ENCODE measurements at regions not wholly inside any gene's neighbourhood (a gene's known extent, or its start where the extent isn't known, plus 50 kb on each side); places are given as distances from the start of the nearest gene placed in this dataset.
"Not testable (repeated sequence)": the region's sequence is repeated elsewhere in the genome, so short reads cannot be mapped to it uniquely, and the experiment has no call there.

DNA sequence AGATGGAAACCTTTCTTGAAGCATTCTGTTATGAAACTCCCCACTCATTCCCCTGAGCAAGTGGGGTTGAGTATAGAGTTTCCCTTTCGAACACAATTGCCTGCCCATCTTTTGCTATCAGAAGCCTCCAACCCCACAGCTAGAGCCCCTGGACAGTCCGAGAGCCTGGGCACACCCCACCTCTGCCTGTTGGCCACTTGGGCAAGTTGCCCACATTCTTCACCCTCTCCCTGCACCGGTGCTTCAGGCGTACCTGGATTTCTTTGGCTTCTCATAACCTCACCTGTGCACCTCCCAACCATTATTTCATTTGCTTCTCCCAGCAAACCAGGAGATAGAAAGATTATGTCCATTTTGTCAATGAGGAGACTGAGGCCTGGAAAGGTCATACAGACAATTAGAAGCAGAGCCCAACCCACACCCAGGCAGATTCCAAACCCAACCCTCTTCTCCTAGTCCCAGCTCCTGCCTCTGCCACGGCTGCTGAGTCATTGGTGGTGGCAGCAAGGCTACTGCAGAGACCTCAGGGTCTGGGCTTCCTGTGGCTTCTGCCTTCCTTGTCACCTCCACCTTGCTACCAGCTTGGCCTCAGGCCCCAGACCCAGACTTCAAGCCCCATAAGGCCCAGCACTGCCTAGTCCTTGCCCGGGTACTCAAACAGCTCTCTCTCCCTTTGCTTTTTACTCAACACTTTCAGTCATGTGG, 118.7 kb upstream of the ZBTB40 start:
- Histone ChIP-seq H3K4me1 (ENCODE audit: insufficient read depth, low read length) (peaks cover 6% of the 10 kb centered on the region; the same call in 1 of the 2 replicates), H3K36me3 (ENCODE audit: insufficient read depth, low read length) (no peaks in the 10 kb centered on the region), H3K9me3 (ENCODE audit: control insufficient read depth, insufficient read depth, low read length) (no peaks in the 10 kb centered on the region), H3K9ac (ENCODE audit: low read depth, low read length) (no peak overlapping the region)

DNA sequence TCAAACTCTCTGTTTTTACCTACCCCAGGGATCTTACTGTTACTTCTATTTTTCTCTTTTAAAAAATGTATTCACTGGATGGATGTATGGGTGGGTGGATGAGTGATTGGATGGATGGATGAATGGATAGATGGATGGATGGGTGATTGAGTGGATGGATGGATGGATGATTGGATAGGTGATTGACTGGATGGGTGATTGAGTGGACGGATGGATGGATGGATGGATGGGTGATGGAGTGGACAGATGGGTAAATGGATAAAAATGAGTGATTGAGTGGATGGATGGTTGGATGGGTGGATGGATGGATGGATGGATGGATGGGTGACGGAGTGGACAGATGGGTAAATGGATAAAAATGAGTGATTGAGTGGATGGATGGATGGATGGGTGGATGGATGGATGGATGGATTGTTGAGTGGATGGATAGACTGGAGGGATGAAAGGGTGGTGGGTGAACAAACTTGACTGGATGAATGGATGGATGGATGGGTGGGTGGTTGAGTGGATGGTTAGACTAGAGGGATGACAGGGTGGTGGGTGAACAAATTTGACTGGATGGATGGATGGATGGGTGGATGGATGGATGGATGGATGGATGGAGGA, 118.0 kb upstream of the ZBTB40 start:
- peaks cover 6% of the 10 kb centered on the region; the same call in 1 of the 2 replicates for H3K4me1 ChIP-seq (ENCODE audit: insufficient read depth, low read length)
- H3K9ac ChIP-seq (ENCODE audit: low read depth, low read length) = no peak overlapping the region
- H3K36me3 ChIP-seq (ENCODE audit: insufficient read depth, low read length) = no peaks in the 10 kb centered on the region
- H3K9me3 ChIP-seq (ENCODE audit: control insufficient read depth, insufficient read depth, low read length) = no peaks in the 10 kb centered on the region

GRCh38 chr1:22334860-22335550, 116.6 kb upstream of the ZBTB40 start:
- Histone ChIP-seq H3K36me3 (ENCODE audit: insufficient read depth, low read length) (no peaks in the 10 kb centered on the region), H3K9ac (ENCODE audit: low read depth, low read length) (no peak overlapping the region), H3K9me3 (ENCODE audit: control insufficient read depth, insufficient read depth, low read length) (no peaks in the 10 kb centered on the region), H3K4me1 (ENCODE audit: insufficient read depth, low read length) (peaks cover 6% of the 10 kb centered on the region; the same call in 1 of the 2 replicates)

DNA sequence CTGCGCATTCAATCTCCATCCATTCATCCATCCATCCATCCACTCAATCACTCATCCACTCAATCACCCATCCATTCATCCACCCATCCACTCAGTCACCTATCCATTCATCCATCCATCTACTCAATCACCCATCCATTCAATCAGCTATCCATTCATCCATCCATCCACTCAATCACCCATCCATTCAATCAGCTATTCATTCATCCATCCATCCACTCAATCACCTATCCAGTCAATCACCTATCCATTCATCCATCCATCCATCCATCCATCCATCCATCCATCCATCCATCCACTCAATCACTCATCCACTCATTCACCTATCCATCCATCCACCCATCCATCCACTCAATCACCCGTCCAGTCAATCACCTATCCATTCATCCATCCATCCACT, 115.4 kb upstream of the ZBTB40 start:
- not testable (repeated sequence) for H3K9me3 ChIP-seq (ENCODE audit: control insufficient read depth, insufficient read depth, low read length); H3K4me1 ChIP-seq (ENCODE audit: insufficient read depth, low read length); H3K36me3 ChIP-seq (ENCODE audit: insufficient read depth, low read length); H3K9ac ChIP-seq (ENCODE audit: low read depth, low read length)

DNA sequence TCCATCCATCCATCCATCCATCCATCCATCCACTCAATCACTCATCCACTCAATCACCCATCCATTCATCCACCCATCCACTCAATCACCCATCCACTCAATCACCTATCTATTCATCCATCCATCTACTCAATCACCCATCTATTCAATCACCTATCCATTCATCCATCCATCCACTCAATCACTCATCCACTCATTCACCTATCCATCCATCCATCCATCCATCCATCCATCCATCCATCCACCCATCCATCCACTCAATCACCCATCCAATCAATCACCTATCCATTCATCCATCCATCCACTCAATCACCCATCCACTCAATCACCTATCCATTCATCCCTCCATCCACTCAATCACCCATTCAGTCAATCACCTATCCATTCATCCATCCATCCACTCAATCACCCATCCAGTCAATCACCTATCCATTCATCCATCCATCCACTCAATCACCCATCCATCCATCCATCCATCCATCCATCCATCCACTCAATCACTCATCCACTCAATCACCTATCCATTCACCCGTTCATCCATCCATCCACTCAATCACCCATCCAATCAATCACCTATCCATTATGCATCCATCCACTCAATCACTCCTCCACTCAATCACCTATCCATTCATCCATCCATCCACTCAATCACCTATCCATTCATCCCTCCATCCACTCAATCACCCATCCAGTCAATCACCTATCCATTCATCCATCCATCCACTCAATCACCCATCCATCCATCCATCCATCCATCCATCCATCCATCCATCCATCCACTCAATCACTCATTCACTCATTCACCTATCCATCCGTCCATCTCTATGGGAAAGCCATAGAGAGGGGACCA, 114.7 kb upstream of the ZBTB40 start:
- not testable (repeated sequence) for H3K9ac ChIP-seq (ENCODE audit: low read depth, low read length); H3K9me3 ChIP-seq (ENCODE audit: control insufficient read depth, insufficient read depth, low read length); H3K36me3 ChIP-seq (ENCODE audit: insufficient read depth, low read length); H3K4me1 ChIP-seq (ENCODE audit: insufficient read depth, low read length)

- H3K36me3 ChIP-seq (ENCODE audit: insufficient read depth, low read length) = no peaks in the 10 kb centered on the region
- H3K4me1 ChIP-seq (ENCODE audit: insufficient read depth, low read length) = no peaks in the 10 kb centered on the region; the same call in 1 of the 2 replicates
- no peaks in the 10 kb centered on the region for H3K9me3 ChIP-seq (ENCODE audit: control insufficient read depth, insufficient read depth, low read length)
- no peak overlapping the region for H3K9ac ChIP-seq (ENCODE audit: low read depth, low read length)
Observed at GRCh38 chr1:22338071-22338765, 113.4 kb upstream of the ZBTB40 start.

- no peaks in the 10 kb centered on the region; the same call in 1 of the 2 replicates for H3K4me1 ChIP-seq (ENCODE audit: insufficient read depth, low read length)
- H3K9me3 ChIP-seq (ENCODE audit: control insufficient read depth, insufficient read depth, low read length) = no peaks in the 10 kb centered on the region
- no peaks in the 10 kb centered on the region for H3K36me3 ChIP-seq (ENCODE audit: insufficient read depth, low read length)
- H3K9ac ChIP-seq (ENCODE audit: low read depth, low read length) = no peak overlapping the region
Observed at GRCh38 chr1:22339237-22339636, 112.4 kb upstream of the ZBTB40 start.

DNA sequence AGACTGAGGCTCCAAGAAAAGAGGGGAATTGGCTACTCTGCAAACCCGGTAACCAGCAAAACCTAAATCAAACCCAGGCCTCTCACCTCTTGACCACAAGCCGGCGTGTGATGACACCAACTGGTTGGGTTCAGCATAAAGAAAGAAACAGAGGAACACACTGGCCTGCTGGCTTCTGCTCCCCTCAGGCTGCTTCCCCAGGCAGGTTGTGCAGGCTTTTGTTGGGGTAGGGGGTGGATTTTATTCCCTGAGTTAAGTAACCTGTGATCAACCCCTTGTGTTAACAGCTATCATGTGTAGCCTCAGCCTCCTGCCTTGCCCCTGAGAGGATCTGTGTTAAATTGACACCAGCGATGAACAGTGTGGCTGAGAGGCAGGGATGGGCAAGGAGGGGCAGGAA, 111.6 kb upstream of the ZBTB40 start:
- Histone ChIP-seq H3K9ac (ENCODE audit: low read depth, low read length) (no peak overlapping the region), H3K36me3 (ENCODE audit: insufficient read depth, low read length) (no peaks in the 10 kb centered on the region), H3K4me1 (ENCODE audit: insufficient read depth, low read length) (no peaks in the 10 kb centered on the region; the same call in 1 of the 2 replicates), H3K9me3 (ENCODE audit: control insufficient read depth, insufficient read depth, low read length) (no peaks in the 10 kb centered on the region)

- H3K36me3 ChIP-seq (ENCODE audit: insufficient read depth, low read length) = no peaks in the 10 kb centered on the region
- no peaks in the 10 kb centered on the region; the same call in 1 of the 2 replicates for H3K4me1 ChIP-seq (ENCODE audit: insufficient read depth, low read length)
- no peak overlapping the region for H3K9ac ChIP-seq (ENCODE audit: low read depth, low read length)
- H3K9me3 ChIP-seq (ENCODE audit: control insufficient read depth, insufficient read depth, low read length) = no peaks in the 10 kb centered on the region
Observed at GRCh38 chr1:22340873-22341272, 110.8 kb upstream of the ZBTB40 start.

DNA sequence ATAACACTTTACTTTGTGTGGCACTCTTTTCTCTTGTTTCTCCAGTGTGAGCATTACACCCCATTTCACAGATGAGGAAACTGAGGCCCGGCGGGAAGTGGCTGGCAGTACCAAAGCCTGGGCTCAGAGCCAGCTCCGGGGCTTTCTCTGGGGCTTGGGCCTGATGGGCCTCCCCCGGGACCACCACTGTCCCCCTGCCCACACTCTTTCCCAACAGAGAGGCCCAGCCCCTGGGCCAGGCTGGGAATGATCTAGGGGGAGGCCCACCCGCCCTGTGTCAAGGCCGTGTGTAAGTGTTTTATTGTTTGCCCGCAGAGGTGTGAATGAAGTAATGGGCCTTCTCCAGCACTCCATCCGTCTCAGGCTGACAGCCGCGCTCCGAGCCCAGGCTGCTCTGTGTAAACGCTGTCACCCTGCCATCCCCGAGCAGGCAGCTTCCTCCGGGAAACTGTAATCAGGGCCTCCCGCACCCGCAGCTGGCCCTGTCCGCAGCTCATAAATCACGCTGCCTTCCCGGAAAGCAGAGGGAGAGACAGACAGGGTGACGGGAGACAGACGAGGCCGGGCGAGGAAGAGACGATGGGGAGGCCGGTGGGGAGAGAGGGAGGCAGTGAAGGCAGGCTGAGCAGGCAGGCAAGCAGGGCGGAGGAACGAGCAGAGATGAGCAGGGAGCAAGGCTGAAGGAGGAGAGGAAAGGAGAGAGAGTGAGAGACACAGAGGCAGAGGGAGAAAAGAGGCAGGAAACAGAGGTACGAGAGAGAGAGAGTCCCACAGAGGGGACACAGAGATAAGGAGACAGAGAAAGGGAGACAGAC, 109.7 kb upstream of the ZBTB40 start:
- no peaks in the 10 kb centered on the region for H3K9me3 ChIP-seq (ENCODE audit: control insufficient read depth, insufficient read depth, low read length)
- H3K4me1 ChIP-seq (ENCODE audit: insufficient read depth, low read length) = no peaks in the 10 kb centered on the region; the same call in 1 of the 2 replicates
- H3K9ac ChIP-seq (ENCODE audit: low read depth, low read length) = no peak overlapping the region
- no peaks in the 10 kb centered on the region for H3K36me3 ChIP-seq (ENCODE audit: insufficient read depth, low read length)

GRCh38 chr1:22342734-22343191, 108.9 kb upstream of the ZBTB40 start:
- H3K9me3 ChIP-seq (ENCODE audit: control insufficient read depth, insufficient read depth, low read length) = no peaks in the 10 kb centered on the region
- no peaks in the 10 kb centered on the region; the same call in 1 of the 2 replicates for H3K4me1 ChIP-seq (ENCODE audit: insufficient read depth, low read length)
- no peaks in the 10 kb centered on the region for H3K36me3 ChIP-seq (ENCODE audit: insufficient read depth, low read length)
- H3K9ac ChIP-seq (ENCODE audit: low read depth, low read length) = no peak overlapping the region

DNA sequence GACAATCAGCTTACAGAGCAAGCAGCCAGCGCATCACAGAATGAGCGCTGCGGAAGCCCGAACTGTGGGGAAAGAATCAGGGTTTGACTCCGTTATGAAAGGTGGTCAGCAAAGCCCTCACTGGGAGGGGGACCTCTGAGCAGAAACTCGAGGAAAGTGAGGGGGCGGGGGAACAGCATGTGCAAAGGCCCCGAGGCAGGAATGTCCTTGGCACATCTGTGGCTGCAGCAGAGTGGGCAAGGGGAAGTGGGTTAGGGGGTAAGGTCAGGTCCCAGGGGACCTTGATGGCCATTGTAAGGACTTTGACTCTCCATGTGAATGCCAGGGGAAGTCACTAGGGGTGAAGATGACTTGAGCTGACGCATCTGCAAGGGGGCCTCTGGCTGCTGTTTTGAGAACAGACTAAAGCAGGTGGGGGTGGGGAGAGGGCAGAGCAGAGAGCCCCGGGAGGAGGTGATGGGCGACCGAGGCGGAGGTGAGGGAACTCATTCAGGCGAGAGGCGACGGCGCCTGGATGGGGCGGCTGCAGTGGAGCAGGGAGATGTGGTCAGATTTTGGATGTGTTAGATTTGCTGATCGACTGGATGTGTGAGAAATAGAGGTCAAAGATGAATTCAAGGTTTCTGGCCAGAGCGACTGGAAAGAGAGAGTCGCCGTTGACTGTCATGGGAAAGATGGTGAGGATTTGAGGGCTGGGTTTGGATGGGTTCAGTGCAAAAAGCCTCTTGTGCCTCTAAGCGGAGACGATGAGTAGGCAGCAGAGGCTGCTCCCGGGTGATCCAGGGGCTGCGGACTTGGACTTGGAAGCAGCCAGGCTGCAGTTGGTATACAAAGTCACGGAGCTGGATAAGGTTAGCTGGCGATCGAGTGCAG, 108.0 kb upstream of the ZBTB40 start:
- Histone ChIP-seq H3K36me3 (ENCODE audit: insufficient read depth, low read length) (no peaks in the 10 kb centered on the region), H3K9me3 (ENCODE audit: control insufficient read depth, insufficient read depth, low read length) (no peaks in the 10 kb centered on the region), H3K9ac (ENCODE audit: low read depth, low read length) (no peak overlapping the region), H3K4me1 (ENCODE audit: insufficient read depth, low read length) (no peaks in the 10 kb centered on the region; the same call in 1 of the 2 replicates)

Measured in ES-I3 (cell line).